Upper lobe of left lung (tissue), 4 donors: ENCODE measurements at regions not wholly inside any gene's neighbourhood (a gene's known extent, or its start where the extent isn't known, plus 50 kb on each side); places are given as distances from the start of the nearest gene placed in this dataset.

Experiments used
- CTCF ChIP-seq, 6 experiments: fragments of 450-650 bp in 4 of 6; fragments of 200-600 bp in 2 of 6; sonication (generic) in 2 of 6; IDR thresholded peaks; one replicate each; pipeline ENCODE4 v1.5.1; 2016 to 2019; ENCODE audit warnings: antibody characterized with exemption in 6 of 6
- EP300 ChIP-seq, 4 donors: sonication (generic); formaldehyde crosslinking; IDR thresholded peaks; one replicate each; pipeline ENCODE4 v1.5.1; 2017; ENCODE audit warnings: antibody characterized with exemption in 4 of 4, control low read depth in 2 of 4
- POLR2A ChIP-seq, 4 donors: fragments of 450-650 bp; IDR thresholded peaks; one replicate each; pipeline ENCODE4 v1.5.1; 2016 to 2017; ENCODE audit warnings: antibody characterized with exemption in 4 of 4, mild to moderate bottlenecking in 2 of 4
- POLR2AphosphoS5 ChIP-seq, 2 donors: sonication (generic); formaldehyde crosslinking; IDR thresholded peaks; one replicate each; pipeline ENCODE4 v1.5.1; 2017; ENCODE audit warnings: antibody characterized with exemption in 2 of 2

GRCh38 chr7:54326592-54327167 is 215.5 kb upstream of the VSTM2A start:
- TF ChIP-seq CTCF (IDR thresholded peaks at IDR 0.05) (no peak), POLR2AphosphoS5 (IDR thresholded peaks at IDR 0.05) (no peak), POLR2A (IDR thresholded peaks at IDR 0.05) (no peak), EP300 (IDR thresholded peaks at IDR 0.05) (no peak)
